ENCODE measurements at regions not wholly inside any gene's neighbourhood (a gene's known extent, or its start where the extent isn't known, plus 50 kb on each side); places are given as distances from the start of the nearest gene placed in this dataset.

- Histone ChIP-seq H3K9me3 (ENCODE audit: control insufficient read depth, low read length) (no peaks in the 10 kb centered on the region), H3K27ac (ENCODE audit: low read depth, low read length, severe bottlenecking) (no peak overlapping the region), H3K4me1 (ENCODE audit: control insufficient read depth, insufficient read depth, low read length, poor library complexity, severe bottlenecking) (no peaks in the 10 kb centered on the region), H3K4me3 (ENCODE audit: extremely low read depth, insufficient read depth, low read length, poor library complexity, severe bottlenecking) (no peak overlapping the region), H3K36me3 (ENCODE audit: control insufficient read depth, insufficient read depth, low read length) (no peaks in the 10 kb centered on the region)
- WGBS, 2 experiments (ENCODE audit: insufficient coverage in 2 of 2) = 90 to 95% methylated on average over 3 of the region's 3 CpGs
Observed at GRCh38 chr3:44000586-44000985, 241.1 kb upstream of the TOPAZ1 start.

- Histone ChIP-seq H3K4me3 (ENCODE audit: extremely low read depth, insufficient read depth, low read length, poor library complexity, severe bottlenecking) (no peak overlapping the region), H3K36me3 (ENCODE audit: control insufficient read depth, insufficient read depth, low read length) (no peaks in the 10 kb centered on the region), H3K4me1 (ENCODE audit: control insufficient read depth, insufficient read depth, low read length, poor library complexity, severe bottlenecking) (no peaks in the 10 kb centered on the region), H3K27ac (ENCODE audit: low read depth, low read length, severe bottlenecking) (no peak overlapping the region), H3K9me3 (ENCODE audit: control insufficient read depth, low read length) (no peaks in the 10 kb centered on the region)
- WGBS, 2 experiments (ENCODE audit: insufficient coverage in 2 of 2) = 63% methylated on average over 2 of the region's 3 CpGs; no CpG with 5 or more reads in 1 of the 2 experiments
Observed at GRCh38 chr3:44001072-44001471, 240.6 kb upstream of the TOPAZ1 start.

GRCh38 chr3:44003801-44004200, 237.9 kb upstream of the TOPAZ1 start:
- Histone ChIP-seq H3K4me1 (ENCODE audit: control insufficient read depth, insufficient read depth, low read length, poor library complexity, severe bottlenecking) (no peaks in the 10 kb centered on the region), H3K4me3 (ENCODE audit: extremely low read depth, insufficient read depth, low read length, poor library complexity, severe bottlenecking) (no peak overlapping the region), H3K27ac (ENCODE audit: low read depth, low read length, severe bottlenecking) (no peak overlapping the region), H3K36me3 (ENCODE audit: control insufficient read depth, insufficient read depth, low read length) (no peaks in the 10 kb centered on the region), H3K9me3 (ENCODE audit: control insufficient read depth, low read length) (no peaks in the 10 kb centered on the region)
- WGBS, 2 experiments (ENCODE audit: insufficient coverage in 2 of 2) = 88 to 90% methylated on average over 3 to 5 of the region's 6 CpGs

- Histone ChIP-seq H3K4me1 (ENCODE audit: control insufficient read depth, insufficient read depth, low read length, poor library complexity, severe bottlenecking) (peaks cover 6% of the 10 kb centered on the region), H3K9me3 (ENCODE audit: control insufficient read depth, low read length) (no peaks in the 10 kb centered on the region), H3K36me3 (ENCODE audit: control insufficient read depth, insufficient read depth, low read length) (no peaks in the 10 kb centered on the region), H3K27ac (ENCODE audit: low read depth, low read length, severe bottlenecking) (no peak overlapping the region), H3K4me3 (ENCODE audit: extremely low read depth, insufficient read depth, low read length, poor library complexity, severe bottlenecking) (no peak overlapping the region)
- 92 to 94% methylated on average over 8 to 10 of the region's 10 CpGs for WGBS, 2 experiments (ENCODE audit: insufficient coverage in 2 of 2)
Observed at GRCh38 chr3:44011680-44012079, 230.0 kb upstream of the TOPAZ1 start.

- Histone ChIP-seq H3K4me3 (ENCODE audit: extremely low read depth, insufficient read depth, low read length, poor library complexity, severe bottlenecking) (no peak overlapping the region), H3K27ac (ENCODE audit: low read depth, low read length, severe bottlenecking) (no peak overlapping the region), H3K9me3 (ENCODE audit: control insufficient read depth, low read length) (no peaks in the 10 kb centered on the region), H3K4me1 (ENCODE audit: control insufficient read depth, insufficient read depth, low read length, poor library complexity, severe bottlenecking) (peaks cover 6% of the 10 kb centered on the region), H3K36me3 (ENCODE audit: control insufficient read depth, insufficient read depth, low read length) (no peaks in the 10 kb centered on the region)
- 86 to 92% methylated on average over 12 to 13 of the region's 13 CpGs for WGBS, 2 experiments (ENCODE audit: insufficient coverage in 2 of 2)
Observed at GRCh38 chr3:44012160-44012899, 229.4 kb upstream of the TOPAZ1 start.

- no peaks in the 10 kb centered on the region for H3K9me3 ChIP-seq (ENCODE audit: control insufficient read depth, low read length)
- H3K4me1 ChIP-seq (ENCODE audit: control insufficient read depth, insufficient read depth, low read length, poor library complexity, severe bottlenecking) = peaks cover 6% of the 10 kb centered on the region
- 75 to 88% methylated on average over 7 to 9 of the region's 11 CpGs for WGBS, 2 experiments (ENCODE audit: insufficient coverage in 2 of 2)
- H3K27ac ChIP-seq (ENCODE audit: low read depth, low read length, severe bottlenecking) = no peak overlapping the region
- no peak overlapping the region for H3K4me3 ChIP-seq (ENCODE audit: extremely low read depth, insufficient read depth, low read length, poor library complexity, severe bottlenecking)
- H3K36me3 ChIP-seq (ENCODE audit: control insufficient read depth, insufficient read depth, low read length) = no peaks in the 10 kb centered on the region
Observed at GRCh38 chr3:44013967-44014366, 227.7 kb upstream of the TOPAZ1 start.

GRCh38 chr3:44015170-44015569, 226.5 kb upstream of the TOPAZ1 start:
- H3K36me3 ChIP-seq (ENCODE audit: control insufficient read depth, insufficient read depth, low read length) = no peaks in the 10 kb centered on the region
- peaks cover 6% of the 10 kb centered on the region for H3K4me1 ChIP-seq (ENCODE audit: control insufficient read depth, insufficient read depth, low read length, poor library complexity, severe bottlenecking)
- H3K4me3 ChIP-seq (ENCODE audit: extremely low read depth, insufficient read depth, low read length, poor library complexity, severe bottlenecking) = no peak overlapping the region
- no peaks in the 10 kb centered on the region for H3K9me3 ChIP-seq (ENCODE audit: control insufficient read depth, low read length)
- H3K27ac ChIP-seq (ENCODE audit: low read depth, low read length, severe bottlenecking) = no peak overlapping the region
- WGBS, 2 experiments (ENCODE audit: insufficient coverage in 2 of 2) = 86 to 100% methylated on average over 1 of the region's 3 CpGs

GRCh38 chr3:44016818-44017217, 224.9 kb upstream of the TOPAZ1 start:
- Histone ChIP-seq H3K4me1 (ENCODE audit: control insufficient read depth, insufficient read depth, low read length, poor library complexity, severe bottlenecking) (peaks cover 6% of the 10 kb centered on the region), H3K9me3 (ENCODE audit: control insufficient read depth, low read length) (no peaks in the 10 kb centered on the region), H3K36me3 (ENCODE audit: control insufficient read depth, insufficient read depth, low read length) (no peaks in the 10 kb centered on the region), H3K4me3 (ENCODE audit: extremely low read depth, insufficient read depth, low read length, poor library complexity, severe bottlenecking) (no peak overlapping the region), H3K27ac (ENCODE audit: low read depth, low read length, severe bottlenecking) (no peak overlapping the region)
- WGBS, 2 experiments (ENCODE audit: insufficient coverage in 2 of 2) = 83 to 90% methylated on average over 2 of the region's 3 CpGs

GRCh38 chr3:44018926-44019325, 222.8 kb upstream of the TOPAZ1 start:
- H3K4me1 ChIP-seq (ENCODE audit: control insufficient read depth, insufficient read depth, low read length, poor library complexity, severe bottlenecking) = no peaks in the 10 kb centered on the region
- no peak overlapping the region for H3K4me3 ChIP-seq (ENCODE audit: extremely low read depth, insufficient read depth, low read length, poor library complexity, severe bottlenecking)
- no peaks in the 10 kb centered on the region for H3K36me3 ChIP-seq (ENCODE audit: control insufficient read depth, insufficient read depth, low read length)
- no peaks in the 10 kb centered on the region for H3K9me3 ChIP-seq (ENCODE audit: control insufficient read depth, low read length)
- no peak overlapping the region for H3K27ac ChIP-seq (ENCODE audit: low read depth, low read length, severe bottlenecking)
- 82 to 91% methylated on average over 4 to 8 of the region's 9 CpGs for WGBS, 2 experiments (ENCODE audit: insufficient coverage in 2 of 2)

- Histone ChIP-seq H3K4me1 (ENCODE audit: control insufficient read depth, insufficient read depth, low read length, poor library complexity, severe bottlenecking) (no peaks in the 10 kb centered on the region), H3K4me3 (ENCODE audit: extremely low read depth, insufficient read depth, low read length, poor library complexity, severe bottlenecking) (no peak overlapping the region), H3K27ac (ENCODE audit: low read depth, low read length, severe bottlenecking) (no peak overlapping the region), H3K36me3 (ENCODE audit: control insufficient read depth, insufficient read depth, low read length) (no peaks in the 10 kb centered on the region), H3K9me3 (ENCODE audit: control insufficient read depth, low read length) (no peaks in the 10 kb centered on the region)
- 26 to 51% methylated on average over 6 of the region's 7 CpGs for WGBS, 2 experiments (ENCODE audit: insufficient coverage in 2 of 2)
Observed at GRCh38 chr3:44019736-44020135, 221.9 kb upstream of the TOPAZ1 start.

- H3K9me3 ChIP-seq (ENCODE audit: control insufficient read depth, low read length) = no peaks in the 10 kb centered on the region
- H3K4me3 ChIP-seq (ENCODE audit: extremely low read depth, insufficient read depth, low read length, poor library complexity, severe bottlenecking) = no peak overlapping the region
- no peaks in the 10 kb centered on the region for H3K36me3 ChIP-seq (ENCODE audit: control insufficient read depth, insufficient read depth, low read length)
- H3K27ac ChIP-seq (ENCODE audit: low read depth, low read length, severe bottlenecking) = no peak overlapping the region
- H3K4me1 ChIP-seq (ENCODE audit: control insufficient read depth, insufficient read depth, low read length, poor library complexity, severe bottlenecking) = no peaks in the 10 kb centered on the region
- no CpG with 5 or more reads among the region's 1 CpG for WGBS, 2 experiments (ENCODE audit: insufficient coverage in 2 of 2)
Observed at GRCh38 chr3:44020143-44020542, 221.5 kb upstream of the TOPAZ1 start.

Data from mesodermal cell (in vitro differentiated cells).